Tibial nerve (tissue), 4 donors: ENCODE measurements at regions not wholly inside any gene's neighbourhood (a gene's known extent, or its start where the extent isn't known, plus 50 kb on each side); places are given as distances from the start of the nearest gene placed in this dataset.

ENCODE experiments used
- DNase-seq, 2 donors: peaks; one replicate each; pipeline ENCODE4 v3.0.0-alpha.2; 2019; ENCODE audit warnings: low spot score in 2 of 2
- H3K27ac ChIP-seq, 4 donors: fragments of 200-600 bp; sonication (generic) in 3 of 4; one replicate each; pipeline ENCODE4 v1.5.1; 2017 to 2019; ENCODE audit warnings: mild to moderate bottlenecking in 1 of 4
- H3K27me3 ChIP-seq, 2 donors: fragments of 200-600 bp; sonication (generic) in 1 of 2; one replicate each; pipeline versions ENCODE4 v1.5.1 to v1.6.0; 2017 to 2019
- H3K36me3 ChIP-seq, 3 donors: fragments of 200-600 bp; sonication (generic); one replicate each; pipeline ENCODE4 v1.5.1; 2018 to 2019
- H3K4me1 ChIP-seq, 4 donors: fragments of 200-600 bp; sonication (generic) in 3 of 4; one replicate each; pipeline ENCODE4 v1.5.1; 2017 to 2019
- H3K4me3 ChIP-seq, 4 donors: fragments of 200-600 bp; sonication (generic) in 3 of 4; one replicate each; pipeline ENCODE4 v1.5.1; 2017 to 2019; ENCODE audit warnings: mild to moderate bottlenecking in 1 of 4, moderate library complexity in 1 of 4
- H3K9me3 ChIP-seq, 4 donors: fragments of 200-600 bp; sonication (generic) in 3 of 4; one replicate each; pipeline ENCODE4 v1.5.1; 2017 to 2019
- EP300 ChIP-seq, 2 donors: sonication (generic); formaldehyde crosslinking; IDR thresholded peaks; one replicate each; pipeline ENCODE4 v1.6.1; 2017; ENCODE audit warnings: antibody characterized with exemption in 2 of 2, mild to moderate bottlenecking in 1 of 2
- POLR2A ChIP-seq, 2 donors: fragments of 450-650 bp; IDR thresholded peaks; one replicate each; pipeline ENCODE4 v1.6.1; 2017; ENCODE audit warnings: antibody characterized with exemption in 2 of 2, mild to moderate bottlenecking in 2 of 2, moderate library complexity in 2 of 2
- WGBS, 2 donors: methylation state at CpG; one replicate each; pipeline ENCODE4 v1.1.5; 2018; 5-methylcytosine and 5-hydroxymethylcytosine counted together
- TF ChIP-seq, protein P1 (sequence below), 5 experiments: fragments of 200-600 bp in 3 of 5; fragments of 450-650 bp in 2 of 5; sonication (generic) in 3 of 5; IDR thresholded peaks; one replicate each; pipeline ENCODE4 v1.5.1; 2016 to 2019; ENCODE audit warnings: antibody characterized with exemption in 5 of 5, mild to moderate bottlenecking in 3 of 5, moderate library complexity in 2 of 5

DNA sequence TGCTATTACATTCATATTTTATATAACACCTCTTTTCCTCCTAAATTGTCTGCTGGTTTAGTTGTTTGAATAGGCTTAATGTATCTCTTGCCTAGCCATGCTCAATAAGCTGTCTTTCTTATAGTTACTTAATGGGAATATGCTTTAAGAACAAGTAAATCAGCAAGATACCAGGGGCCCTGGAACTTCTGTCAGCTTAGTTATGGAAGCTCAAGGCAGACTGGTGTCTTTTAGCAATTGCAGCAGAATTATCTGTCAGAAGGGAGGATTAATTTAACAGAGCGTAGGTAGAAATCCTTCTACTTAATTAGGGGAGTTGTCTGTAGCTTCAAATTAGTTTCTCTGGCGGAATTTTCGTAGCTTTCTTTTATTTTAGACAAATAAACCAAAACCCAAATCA, 94.9 kb downstream of the C11orf91 start:
- no peaks in the 10 kb centered on the region for H3K27me3 ChIP-seq
- WGBS, 2 donors, result 82 to 86% methylated on average over 3 of the region's 3 CpGs
- H3K36me3 ChIP-seq, result peaks cover 0 to 9% (median 0%) of the 10 kb centered on the region in 3 donors
- H3K9me3 ChIP-seq, result no peaks in the 10 kb centered on the region
- DNase-seq, result no peak
- H3K4me3 ChIP-seq, result no peak overlapping the region
- TF ChIP-seq POLR2A (IDR thresholded peaks at IDR 0.05) (no peak), EP300 (IDR thresholded peaks at IDR 0.05) (no peak)
- TF ChIP-seq, protein P1, sequence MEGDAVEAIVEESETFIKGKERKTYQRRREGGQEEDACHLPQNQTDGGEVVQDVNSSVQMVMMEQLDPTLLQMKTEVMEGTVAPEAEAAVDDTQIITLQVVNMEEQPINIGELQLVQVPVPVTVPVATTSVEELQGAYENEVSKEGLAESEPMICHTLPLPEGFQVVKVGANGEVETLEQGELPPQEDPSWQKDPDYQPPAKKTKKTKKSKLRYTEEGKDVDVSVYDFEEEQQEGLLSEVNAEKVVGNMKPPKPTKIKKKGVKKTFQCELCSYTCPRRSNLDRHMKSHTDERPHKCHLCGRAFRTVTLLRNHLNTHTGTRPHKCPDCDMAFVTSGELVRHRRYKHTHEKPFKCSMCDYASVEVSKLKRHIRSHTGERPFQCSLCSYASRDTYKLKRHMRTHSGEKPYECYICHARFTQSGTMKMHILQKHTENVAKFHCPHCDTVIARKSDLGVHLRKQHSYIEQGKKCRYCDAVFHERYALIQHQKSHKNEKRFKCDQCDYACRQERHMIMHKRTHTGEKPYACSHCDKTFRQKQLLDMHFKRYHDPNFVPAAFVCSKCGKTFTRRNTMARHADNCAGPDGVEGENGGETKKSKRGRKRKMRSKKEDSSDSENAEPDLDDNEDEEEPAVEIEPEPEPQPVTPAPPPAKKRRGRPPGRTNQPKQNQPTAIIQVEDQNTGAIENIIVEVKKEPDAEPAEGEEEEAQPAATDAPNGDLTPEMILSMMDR (IDR thresholded peaks at IDR 0.05), result no peak
- H3K27ac ChIP-seq, result no peak overlapping the region
- H3K4me1 ChIP-seq, result peaks cover 0 to 2% (median 0%) of the 10 kb centered on the region in 4 donors

DNA sequence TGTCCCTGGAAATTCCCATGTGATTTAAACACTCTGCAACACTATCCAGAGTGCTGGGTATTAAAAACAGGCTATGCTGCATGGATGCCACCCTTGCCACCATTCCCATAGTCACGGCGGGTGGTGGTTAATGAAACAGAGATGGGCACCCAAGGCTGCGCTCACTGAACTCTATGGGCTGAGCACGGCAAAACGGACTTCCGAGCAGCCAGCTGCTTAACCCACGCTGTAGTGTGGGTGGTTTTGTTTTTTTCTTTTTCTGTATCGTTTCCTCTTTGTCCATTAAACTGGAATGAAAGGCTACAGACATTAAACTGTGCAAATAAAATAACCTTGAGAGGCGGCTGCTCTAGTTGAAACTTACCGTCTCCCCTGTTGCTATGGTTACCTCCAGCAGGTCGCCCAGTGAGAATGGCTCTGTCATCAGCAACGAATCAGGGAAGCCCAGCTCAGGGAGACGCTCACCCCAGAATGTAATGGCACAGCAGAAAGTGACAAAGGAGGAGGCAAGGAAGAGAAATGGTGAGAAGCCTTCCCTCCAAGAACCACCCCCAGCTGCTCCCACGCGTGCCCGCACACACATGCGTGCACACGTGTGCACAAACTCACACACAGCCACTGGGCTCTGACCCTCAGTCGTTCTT, 102.1 kb downstream of the C11orf91 start:
- peaks cover 0 to 14% (median 0%) of the 10 kb centered on the region in 4 donors for H3K9me3 ChIP-seq
- TF ChIP-seq, protein P1 (IDR thresholded peaks at IDR 0.05), result no peak
- TF ChIP-seq POLR2A (IDR thresholded peaks at IDR 0.05) (no peak), EP300 (IDR thresholded peaks at IDR 0.05) (no peak)
- no peaks in the 10 kb centered on the region for H3K27me3 ChIP-seq
- H3K4me3 ChIP-seq, result no peak overlapping the region
- DNase-seq, result no peak
- peaks cover 0 to 11% (median 0%) of the 10 kb centered on the region in 3 donors for H3K36me3 ChIP-seq
- H3K27ac ChIP-seq, result no peak overlapping the region
- 48 to 55% methylated on average over 19 of the region's 19 CpGs for WGBS, 2 donors
- peaks cover 0 to 7% (median 0%) of the 10 kb centered on the region in 4 donors for H3K4me1 ChIP-seq

DNA sequence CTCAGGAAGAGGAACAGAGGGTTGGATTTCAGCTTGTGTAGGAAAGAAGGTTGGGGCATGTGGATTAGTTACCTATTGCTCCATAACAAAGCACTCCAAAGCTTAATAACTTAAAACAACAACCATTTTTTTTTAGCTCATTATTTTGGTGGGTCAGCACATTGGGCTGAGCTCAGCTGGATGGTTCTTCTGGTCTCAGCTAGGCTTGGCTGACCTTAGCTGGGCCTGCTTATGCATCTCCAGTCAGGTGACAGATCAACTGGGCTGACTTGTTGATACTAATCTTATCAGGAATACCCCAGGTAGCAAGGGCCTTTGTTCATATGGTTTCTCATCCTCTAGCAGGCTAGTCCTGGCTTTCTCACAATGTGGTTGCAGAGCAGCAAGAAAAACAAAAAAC, 106.4 kb downstream of the C11orf91 start:
- Histone ChIP-seq H3K4me1 (no peaks in the 10 kb centered on the region), H3K27ac (no peak overlapping the region), H3K4me3 (no peak overlapping the region), H3K36me3 (peaks cover 0 to 18% (median 0%) of the 10 kb centered on the region in 3 donors), H3K9me3 (peaks cover 0 to 20% (median 0%) of the 10 kb centered on the region in 4 donors), H3K27me3 (no peaks in the 10 kb centered on the region)
- TF ChIP-seq, protein P1 (IDR thresholded peaks at IDR 0.05), result no peak
- TF ChIP-seq EP300 (IDR thresholded peaks at IDR 0.05) (no peak), POLR2A (IDR thresholded peaks at IDR 0.05) (no peak)
- no peak for DNase-seq

DNA sequence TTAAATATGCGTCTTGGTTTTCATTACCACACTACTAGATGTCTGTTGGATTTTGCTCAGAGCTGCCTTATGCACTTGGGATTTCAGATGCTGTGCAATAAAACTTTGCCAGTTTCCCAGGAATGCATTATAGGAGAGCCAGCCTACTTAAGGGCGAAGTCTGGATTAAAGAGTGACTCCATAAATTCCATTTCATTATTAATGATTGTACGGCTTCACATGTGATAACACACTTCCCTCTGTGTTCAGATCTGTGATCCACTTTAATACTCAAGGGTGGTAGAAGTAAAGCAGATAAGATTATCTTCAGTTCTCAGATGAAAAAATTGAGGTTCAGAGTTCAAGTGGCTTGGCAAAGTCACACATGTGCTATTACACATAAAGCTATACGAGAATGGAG, 110.2 kb downstream of the C11orf91 start:
- peaks cover 0 to 29% (median 0%) of the 10 kb centered on the region in 4 donors for H3K9me3 ChIP-seq

DNA sequence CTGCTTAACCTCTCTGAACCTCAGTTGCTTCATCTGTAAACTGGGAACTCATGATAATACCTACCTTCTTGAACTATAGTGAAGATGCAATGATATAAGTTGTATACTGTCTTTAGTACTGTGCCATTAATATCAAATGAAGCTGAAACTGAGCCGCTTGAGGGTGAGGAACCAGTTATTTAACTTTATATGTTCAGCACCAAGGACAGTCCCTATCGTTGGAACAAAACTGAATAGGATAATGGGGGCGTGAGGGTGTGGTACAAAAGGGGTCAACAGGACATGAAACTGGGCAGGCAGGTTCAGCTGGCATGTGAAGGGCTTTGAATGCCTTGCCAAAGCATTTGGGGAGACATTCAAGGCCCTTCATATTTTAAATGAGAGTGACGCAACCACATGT, 112.6 kb downstream of the C11orf91 start:
- DNase-seq, result no peak
- WGBS, 2 donors, result 64 to 67% methylated on average over 4 of the region's 4 CpGs
- H3K4me3 ChIP-seq, result no peak overlapping the region
- no peaks in the 10 kb centered on the region for H3K27me3 ChIP-seq
- H3K9me3 ChIP-seq, result peaks cover 0 to 11% (median 0%) of the 10 kb centered on the region in 4 donors
- no peaks in the 10 kb centered on the region for H3K4me1 ChIP-seq
- TF ChIP-seq, protein P1 (IDR thresholded peaks at IDR 0.05), result no peak
- TF ChIP-seq EP300 (IDR thresholded peaks at IDR 0.05), result no peak
- no peak overlapping the region for H3K27ac ChIP-seq
- peaks cover 0 to 17% (median 0%) of the 10 kb centered on the region in 3 donors for H3K36me3 ChIP-seq

More for the DNA sequence above, 110.2 kb downstream of the C11orf91 start:
- Histone ChIP-seq H3K4me1 (no peaks in the 10 kb centered on the region), H3K27me3 (no peaks in the 10 kb centered on the region), H3K36me3 (peaks cover 0 to 18% (median 0%) of the 10 kb centered on the region in 3 donors), H3K27ac (no peak overlapping the region), H3K4me3 (no peak overlapping the region)
- WGBS, 2 donors, result 77 to 89% methylated on average over 4 of the region's 4 CpGs
- TF ChIP-seq, protein P1 (IDR thresholded peaks at IDR 0.05), result no peak
- TF ChIP-seq EP300 (IDR thresholded peaks at IDR 0.05), result no peak
- no peak for TF ChIP-seq POLR2A (IDR thresholded peaks at IDR 0.05)
- no peak for DNase-seq
